IMR-90 (cell line): ENCODE measurements at regions not wholly inside any gene's neighbourhood (a gene's known extent, or its start where the extent isn't known, plus 50 kb on each side); places are given as distances from the start of the nearest gene placed in this dataset.

Experiments
- ATAC-seq: fragments of 200-7000 bp; cut with Tn5 transposase; 2 replicates; pipeline ENCODE4 v1.9.1; 2020; ENCODE audit warnings: low read depth, mild to moderate bottlenecking, moderate library complexity
- BruUV-seq: library from RNA; stranded (reverse); fragments of 400-500 nt; replicated peaks from 2 replicates; lab custom pipeline; 2021; lab: Mats Ljungman, UMichigan
- CTCF ChIA-PET: fragments of 300-600 bp; formaldehyde crosslinking; extraction: SDS; loops from one replicate; lab custom pipeline; 2021; ENCODE audit warnings: antibody characterized with exemption; lab: Yijun Ruan, JAX
- POLR2A ChIA-PET: fragments of 300-600 bp; sonication (Branson Sonifier 250); formaldehyde crosslinking; loops from one replicate; lab custom pipeline; 2022; ENCODE audit warnings: antibody characterized with exemption; ENCODE audit not compliant: unreplicated experiment; lab: Charles Lee
- DNase-seq: peaks from one replicate; pipeline ENCODE4 v3.0.0; 2013
- H2AFZ ChIP-seq: replicated peaks from 2 replicates; pipeline ENCODE3; 2013; ENCODE audit warnings: low read length, mild to moderate bottlenecking; ENCODE audit not compliant: poor library complexity
- H2AK5ac ChIP-seq: 2 replicates; pipeline ENCODE4 v1.6.1; 2013; ENCODE audit warnings: low read depth, low read length, inconsistent platforms
- H2AK9ac ChIP-seq: replicated peaks from 2 replicates; pipeline ENCODE3; 2013; ENCODE audit warnings: mild to moderate bottlenecking, low read depth, low read length, moderate library complexity; ENCODE audit not compliant: poor library complexity
- H2BK120ac ChIP-seq: 2 replicates; pipeline ENCODE4 v1.6.1; 2013; ENCODE audit warnings: low read depth, low read length, inconsistent platforms
- H2BK15ac ChIP-seq: 3 replicates; pipeline ENCODE4 v1.6.1; 2013; ENCODE audit warnings: low read depth, low read length, inconsistent platforms
- H2BK20ac ChIP-seq: 2 replicates; pipeline ENCODE4 v1.6.1; 2013; ENCODE audit warnings: low read depth, mild to moderate bottlenecking, inconsistent platforms, low read length, moderate library complexity
- H2BK5ac ChIP-seq: 2 replicates; pipeline ENCODE4 v1.6.1; 2013; ENCODE audit warnings: mild to moderate bottlenecking, low read depth, low read length, inconsistent platforms; ENCODE audit not compliant: poor library complexity, severe bottlenecking
- H3K14ac ChIP-seq: replicated peaks from 2 replicates; pipeline ENCODE4 v1.6.1; 2013; ENCODE audit warnings: low read depth, low read length, inconsistent platforms
- H3K18ac ChIP-seq: 2 replicates; pipeline ENCODE4 v1.6.1; 2013; ENCODE audit warnings: low read depth, low read length, control low read depth
- H3K23ac ChIP-seq: 2 replicates; pipeline ENCODE4 v1.6.1; 2013; ENCODE audit warnings: low read depth, low read length, inconsistent platforms
- H3K27ac ChIP-seq: 2 replicates; pipeline ENCODE4 v1.5.1; 2013; ENCODE audit warnings: mild to moderate bottlenecking, control low read depth, low read length; ENCODE audit not compliant: insufficient read depth
- H3K27me3 ChIP-seq: 2 replicates; pipeline ENCODE4 v1.6.1; 2013; ENCODE audit warnings: low read length; ENCODE audit not compliant: control insufficient read depth, insufficient read depth
- H3K36me3 ChIP-seq: 2 replicates; pipeline ENCODE4 v1.6.1; 2013; ENCODE audit warnings: low read length, mixed read lengths; ENCODE audit not compliant: control insufficient read depth, insufficient read depth
- H3K4ac ChIP-seq: 2 replicates; pipeline ENCODE4 v1.6.1; 2013; ENCODE audit warnings: low read depth, low read length, inconsistent platforms
- H3K4me1 ChIP-seq: 2 replicates; pipeline ENCODE4 v1.6.1; 2013; ENCODE audit warnings: low read length, mixed read lengths; ENCODE audit not compliant: control insufficient read depth, insufficient read depth
- H3K4me2 ChIP-seq: 2 replicates; pipeline ENCODE4 v1.6.1; 2013; ENCODE audit warnings: low read depth, mild to moderate bottlenecking, control low read depth, low read length, moderate library complexity
- H3K4me3 ChIP-seq: 2 replicates; pipeline ENCODE4 v1.5.1; 2013; ENCODE audit warnings: low read depth, mild to moderate bottlenecking, control low read depth, low read length, moderate library complexity; ENCODE audit not compliant: insufficient read depth
- H3K56ac ChIP-seq: 2 replicates; pipeline ENCODE4 v1.6.1; 2013; ENCODE audit warnings: low read length, inconsistent platforms; ENCODE audit not compliant: insufficient read depth; ENCODE audit errors: extremely low read depth
- H3K79me1 ChIP-seq, 2 experiments: 2 replicates each; pipeline ENCODE4 v1.6.1; 2013; ENCODE audit warnings: low read length in 2 of 2, inconsistent platforms in 1 of 2, low read depth in 1 of 2
- H3K9ac ChIP-seq: 2 replicates; pipeline ENCODE4 v1.6.1; 2013; ENCODE audit warnings: low read depth, low read length, control low read depth
- H3K9me1 ChIP-seq: 2 replicates; pipeline ENCODE4 v1.6.1; 2013; ENCODE audit warnings: low read length, inconsistent platforms; ENCODE audit not compliant: insufficient read depth
- H3K9me3 ChIP-seq: 2 replicates; pipeline ENCODE4 v1.6.1; 2013; ENCODE audit warnings: low read length; ENCODE audit not compliant: control insufficient read depth, insufficient read depth
- H4K20me1 ChIP-seq: 2 replicates; pipeline ENCODE4 v1.6.1; 2013; ENCODE audit warnings: low read length, inconsistent platforms; ENCODE audit not compliant: insufficient read depth
- H4K5ac ChIP-seq: 2 replicates; pipeline ENCODE4 v1.6.1; 2013; ENCODE audit warnings: mild to moderate bottlenecking, low read depth, low read length, control low read depth
- H4K8ac ChIP-seq, 2 experiments: 2 replicates each; pipeline ENCODE4 v1.6.1; 2013; ENCODE audit warnings: low read depth in 2 of 2, low read length in 2 of 2, control low read depth in 1 of 2, inconsistent platforms in 1 of 2
- H4K91ac ChIP-seq: 2 replicates; pipeline ENCODE4 v1.6.1; 2013; ENCODE audit warnings: low read depth, low read length, inconsistent platforms; ENCODE audit not compliant: insufficient read depth
- BHLHE40 ChIP-seq: fragments of 150-350 bp; IDR thresholded peaks from 2 replicates; pipeline ENCODE4 v1.6.1; 2016; ENCODE audit warnings: mild to moderate bottlenecking, low read depth, low read length
- CTCF ChIP-seq: conservative IDR thresholded peaks from 2 replicates; pipeline ENCODE4 v1.5.1; 2012; ENCODE audit warnings: mild to moderate bottlenecking, low read depth, low read length, improper control_type of control experiment
- FOS ChIP-seq: fragments of 150-350 bp; IDR thresholded peaks from 2 replicates; pipeline ENCODE4 v1.6.1; 2016; ENCODE audit warnings: low read depth, low read length
- MAZ ChIP-seq: IDR thresholded peaks from 2 replicates; pipeline ENCODE4 v1.6.1; 2012; ENCODE audit warnings: low read depth, mild to moderate bottlenecking, low read length, improper control_type of control experiment, moderate library complexity, borderline replicate concordance
- NFE2L2 ChIP-seq: fragments of 150-350 bp; IDR thresholded peaks from 2 replicates; pipeline ENCODE4 v1.6.1; 2016; ENCODE audit warnings: low read depth, mild to moderate bottlenecking, low read length
- POLR2A ChIP-seq: IDR thresholded peaks from 2 replicates; pipeline ENCODE4 v1.6.1; 2012; ENCODE audit warnings: mild to moderate bottlenecking, low read depth, low read length
- RFX5 ChIP-seq: IDR thresholded peaks from 2 replicates; pipeline ENCODE4 v1.8.0; 2012; ENCODE audit warnings: low read depth, mild to moderate bottlenecking, low read length, moderate library complexity
- USF2 ChIP-seq: fragments of 150-350 bp; IDR thresholded peaks from 2 replicates; pipeline ENCODE4 v1.6.1; 2017; ENCODE audit warnings: mild to moderate bottlenecking, antibody characterized with exemption, low read length, low read depth
- WGBS, 2 experiments: methylation state at CpG; one replicate each; pipeline versions ENCODE4 v1.1.5 to v1.1.7; 2013; ENCODE audit warnings: missing lambda C conversion rate in 2 of 2; ENCODE audit not compliant: insufficient read length in 1 of 2; ENCODE audit errors: extremely low coverage in 2 of 2; 5-methylcytosine and 5-hydroxymethylcytosine counted together
- dilution Hi-C: fragments of 300-500 bp; cut with HindIII; formaldehyde crosslinking; loops from one replicate; pipeline ENCODE4 v1.14.3; 2018; ENCODE audit warnings: low sequenced_read_pairs; ENCODE audit not compliant: unreplicated experiment
- in situ Hi-C: fragments of 300-500 bp; cut with MboI; formaldehyde crosslinking; loops from 3 replicates; pipeline ENCODE4 v1.14.3; 2019; ENCODE audit warnings: low sequenced_read_pairs, inconsistent platforms, mixed read lengths
- intact Hi-C: fragments of 100-400 bp; cut with micrococcal nuclease; formaldehyde crosslinking; loops from 2 replicates; pipeline ENCODE4 v1.10.0; 2022

GRCh38 chr1:182292193-182292741 is 99.3 kb downstream of the GLUL start:
- no TSS peak for BruUV-seq
- no peaks in the 10 kb centered on the region for H3K36me3 ChIP-seq
- H3K9me3 ChIP-seq: no peaks in the 10 kb centered on the region
- no peak overlapping the region for H3K27ac ChIP-seq
- intact Hi-C loops (no loop called here), in situ Hi-C loops (no loop called here), dilution Hi-C loops (no loop called here)
- H2BK120ac ChIP-seq: no peak overlapping the region
- no peak overlapping the region for H3K18ac ChIP-seq
- H3K4ac ChIP-seq: no peak overlapping the region
- peaks cover 2% of the 10 kb centered on the region; the same call in 1 of the 2 replicates for H3K4me1 ChIP-seq
- H2AK9ac ChIP-seq: no peak overlapping the region
- DNase-seq (no peak), ATAC-seq (no peak)
- H4K20me1 ChIP-seq: no peaks in the 10 kb centered on the region
- no peaks in the 10 kb centered on the region for H3K79me1 ChIP-seq
- H4K8ac ChIP-seq: no peak overlapping the region
- no peak overlapping the region for H3K14ac ChIP-seq
- H2BK20ac ChIP-seq: no peak overlapping the region
- no peak overlapping the region for H3K23ac ChIP-seq
- no peak overlapping the region for H3K56ac ChIP-seq
- H3K9me1 ChIP-seq: no peaks in the 10 kb centered on the region
- no peak overlapping the region for H4K91ac ChIP-seq
- no peak overlapping the region for H2AFZ ChIP-seq
- H2BK15ac ChIP-seq: no peak overlapping the region
- no peak for TF ChIP-seq NFE2L2
- TF ChIP-seq POLR2A: no peak
- no peak for TF ChIP-seq RFX5
- TF ChIP-seq MAZ: no peak
- no peak for TF ChIP-seq USF2
- TF ChIP-seq BHLHE40: no peak
- TF ChIP-seq CTCF: no peak
- TF ChIP-seq FOS: no peak
- no peak overlapping the region for H2AK5ac ChIP-seq
- CTCF ChIA-PET: no interaction called here
- H4K5ac ChIP-seq: no peak overlapping the region
- no peak overlapping the region for H2BK5ac ChIP-seq
- H3K4me2 ChIP-seq: no peak overlapping the region
- 80% methylated on average over 1 of the region's 8 CpGs; no CpG with 5 or more reads in 1 of the 2 experiments for WGBS, 2 experiments
- H3K9ac ChIP-seq: no peak overlapping the region
- no peak overlapping the region for H3K4me3 ChIP-seq
- no peaks in the 10 kb centered on the region; the same call in 1 of the 2 replicates for H3K27me3 ChIP-seq
- POLR2A ChIA-PET: no interaction called here
